ENCODE measurements at regions not wholly inside any gene's neighbourhood (a gene's known extent, or its start where the extent isn't known, plus 50 kb on each side); places are given as distances from the start of the nearest gene placed in this dataset.

- peaks cover 0 to 5% (median 3%) of the 10 kb centered on the region in 4 donors for H3K4me1 ChIP-seq (ENCODE audit: control insufficient read depth in 4 of 4, insufficient read depth in 4 of 4, low read length in 3 of 4)
- no peak overlapping the region for H3K4me3 ChIP-seq (ENCODE audit: low read depth in 1 of 3, low read length in 3 of 3)
- no peaks in the 10 kb centered on the region for H3K9me3 ChIP-seq (ENCODE audit: control insufficient read depth in 4 of 4, low read length in 3 of 4)
- whole genome bisulfite sequencing, result 82% methylated on average over 5 of the region's 5 CpGs
- H3K9ac ChIP-seq (ENCODE audit: low read depth in 1 of 2, low read length in 2 of 2), result no peak overlapping the region
- no peak for TF ChIP-seq ATF3 (IDR thresholded peaks at IDR 0.05)
- no peak for TF ChIP-seq HNF4G (IDR thresholded peaks at IDR 0.05)
- TF ChIP-seq YY1 (IDR thresholded peaks at IDR 0.05), result no peak
- no peak for TF ChIP-seq FOXA1 (IDR thresholded peaks at IDR 0.05)
- TF ChIP-seq RAD21 (IDR thresholded peaks at IDR 0.05), result no peak
- TF ChIP-seq, protein P1, sequence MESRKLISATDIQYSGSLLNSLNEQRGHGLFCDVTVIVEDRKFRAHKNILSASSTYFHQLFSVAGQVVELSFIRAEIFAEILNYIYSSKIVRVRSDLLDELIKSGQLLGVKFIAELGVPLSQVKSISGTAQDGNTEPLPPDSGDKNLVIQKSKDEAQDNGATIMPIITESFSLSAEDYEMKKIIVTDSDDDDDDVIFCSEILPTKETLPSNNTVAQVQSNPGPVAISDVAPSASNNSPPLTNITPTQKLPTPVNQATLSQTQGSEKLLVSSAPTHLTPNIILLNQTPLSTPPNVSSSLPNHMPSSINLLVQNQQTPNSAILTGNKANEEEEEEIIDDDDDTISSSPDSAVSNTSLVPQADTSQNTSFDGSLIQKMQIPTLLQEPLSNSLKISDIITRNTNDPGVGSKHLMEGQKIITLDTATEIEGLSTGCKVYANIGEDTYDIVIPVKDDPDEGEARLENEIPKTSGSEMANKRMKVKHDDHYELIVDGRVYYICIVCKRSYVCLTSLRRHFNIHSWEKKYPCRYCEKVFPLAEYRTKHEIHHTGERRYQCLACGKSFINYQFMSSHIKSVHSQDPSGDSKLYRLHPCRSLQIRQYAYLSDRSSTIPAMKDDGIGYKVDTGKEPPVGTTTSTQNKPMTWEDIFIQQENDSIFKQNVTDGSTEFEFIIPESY (IDR thresholded peaks at IDR 0.05), result no peak
- TF ChIP-seq, protein P2, sequence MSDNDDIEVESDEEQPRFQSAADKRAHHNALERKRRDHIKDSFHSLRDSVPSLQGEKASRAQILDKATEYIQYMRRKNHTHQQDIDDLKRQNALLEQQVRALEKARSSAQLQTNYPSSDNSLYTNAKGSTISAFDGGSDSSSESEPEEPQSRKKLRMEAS (IDR thresholded peaks at IDR 0.05), result no peak
- no peak for TF ChIP-seq SP1 (IDR thresholded peaks at IDR 0.05)
- TF ChIP-seq GABPA (IDR thresholded peaks at IDR 0.05 in 1 of 2, conservative IDR thresholded peaks at IDR 0.05 in 1 of 2), result no peak
- TF ChIP-seq, protein P3, sequence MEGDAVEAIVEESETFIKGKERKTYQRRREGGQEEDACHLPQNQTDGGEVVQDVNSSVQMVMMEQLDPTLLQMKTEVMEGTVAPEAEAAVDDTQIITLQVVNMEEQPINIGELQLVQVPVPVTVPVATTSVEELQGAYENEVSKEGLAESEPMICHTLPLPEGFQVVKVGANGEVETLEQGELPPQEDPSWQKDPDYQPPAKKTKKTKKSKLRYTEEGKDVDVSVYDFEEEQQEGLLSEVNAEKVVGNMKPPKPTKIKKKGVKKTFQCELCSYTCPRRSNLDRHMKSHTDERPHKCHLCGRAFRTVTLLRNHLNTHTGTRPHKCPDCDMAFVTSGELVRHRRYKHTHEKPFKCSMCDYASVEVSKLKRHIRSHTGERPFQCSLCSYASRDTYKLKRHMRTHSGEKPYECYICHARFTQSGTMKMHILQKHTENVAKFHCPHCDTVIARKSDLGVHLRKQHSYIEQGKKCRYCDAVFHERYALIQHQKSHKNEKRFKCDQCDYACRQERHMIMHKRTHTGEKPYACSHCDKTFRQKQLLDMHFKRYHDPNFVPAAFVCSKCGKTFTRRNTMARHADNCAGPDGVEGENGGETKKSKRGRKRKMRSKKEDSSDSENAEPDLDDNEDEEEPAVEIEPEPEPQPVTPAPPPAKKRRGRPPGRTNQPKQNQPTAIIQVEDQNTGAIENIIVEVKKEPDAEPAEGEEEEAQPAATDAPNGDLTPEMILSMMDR (IDR thresholded peaks at IDR 0.05; ENCODE audit: low read depth, low read length, missing input control), result no peak
- no peak for TF ChIP-seq EGR1 (IDR thresholded peaks at IDR 0.05; ENCODE audit: low read depth in 2 of 2)
- no peak for TF ChIP-seq HNF4A (conservative IDR thresholded peaks at IDR 0.05)
- no peak for TF ChIP-seq JUND (IDR thresholded peaks at IDR 0.05)
- TF ChIP-seq REST (IDR thresholded peaks at IDR 0.05), result no peak
- no peak for TF ChIP-seq TAF1 (conservative IDR thresholded peaks at IDR 0.05)
- no peak for TF ChIP-seq NR2F2 (IDR thresholded peaks at IDR 0.05)
- TF ChIP-seq FOXA2 (IDR thresholded peaks at IDR 0.05), result no peak
- DNase-seq (ENCODE audit: low spot score), result no peak
- no peak overlapping the region for H3K27ac ChIP-seq (ENCODE audit: low read depth in 1 of 2, low read length in 2 of 2)
- H3K36me3 ChIP-seq (ENCODE audit: control insufficient read depth in 4 of 4, insufficient read depth in 3 of 4, low read depth in 1 of 4, low read length in 3 of 4), result no peaks in the 10 kb centered on the region
- no peaks in the 10 kb centered on the region for H3K27me3 ChIP-seq (ENCODE audit: control insufficient read depth in 4 of 4, insufficient read depth in 4 of 4, low read length in 3 of 4)
These were observed 169.2 kb upstream of the CPEB2 start for GRCh38 chr4:14833053-14833452.

DNA sequence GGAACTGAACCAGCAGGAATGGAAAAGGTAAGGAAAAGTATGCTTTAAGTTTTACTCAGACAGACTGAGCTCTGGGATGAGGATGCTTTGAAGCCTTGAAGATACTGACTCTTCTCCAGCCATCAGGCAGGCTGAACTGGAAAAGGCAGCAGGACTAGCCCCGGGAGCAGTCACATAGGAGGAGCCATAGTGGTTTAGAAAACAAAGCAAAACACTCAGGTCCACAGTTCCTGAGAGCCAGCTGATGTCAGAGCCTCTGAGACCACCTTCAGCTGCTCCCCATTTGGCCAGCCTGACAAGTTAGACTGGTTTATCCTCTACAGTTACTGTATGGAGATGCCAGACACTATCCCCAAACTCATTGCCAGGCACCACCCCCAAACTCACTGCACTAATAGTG, 167.9 kb upstream of the CPEB2 start:
- Histone ChIP-seq H3K9me3 (ENCODE audit: control insufficient read depth in 4 of 4, low read length in 3 of 4) (peaks cover 0 to 4% (median 0%) of the 10 kb centered on the region in 4 donors), H3K27ac (ENCODE audit: low read depth in 1 of 2, low read length in 2 of 2) (no peak overlapping the region), H3K27me3 (ENCODE audit: control insufficient read depth in 4 of 4, insufficient read depth in 4 of 4, low read length in 3 of 4) (no peaks in the 10 kb centered on the region), H3K9ac (ENCODE audit: low read depth in 1 of 2, low read length in 2 of 2) (no peak overlapping the region), H3K36me3 (ENCODE audit: control insufficient read depth in 4 of 4, insufficient read depth in 3 of 4, low read depth in 1 of 4, low read length in 3 of 4) (no peaks in the 10 kb centered on the region), H3K4me3 (ENCODE audit: low read depth in 1 of 3, low read length in 3 of 3) (no peak overlapping the region), H3K4me1 (ENCODE audit: control insufficient read depth in 4 of 4, insufficient read depth in 4 of 4, low read length in 3 of 4) (peaks cover 0 to 5% (median 3%) of the 10 kb centered on the region in 4 donors)
- no peak for TF ChIP-seq SP1 (IDR thresholded peaks at IDR 0.05)
- TF ChIP-seq, protein P3 (IDR thresholded peaks at IDR 0.05; ENCODE audit: low read depth, low read length, missing input control), result no peak
- TF ChIP-seq FOXA2 (IDR thresholded peaks at IDR 0.05), result no peak
- WGBS, result 63% methylated on average over 1 of the region's 1 CpG
- DNase-seq (ENCODE audit: low spot score), result no peak

Measured in liver (tissue), 8 donors.